ENCODE measurements at regions not wholly inside any gene's neighbourhood (a gene's known extent, or its start where the extent isn't known, plus 50 kb on each side); places are given as distances from the start of the nearest gene placed in this dataset.

DNA sequence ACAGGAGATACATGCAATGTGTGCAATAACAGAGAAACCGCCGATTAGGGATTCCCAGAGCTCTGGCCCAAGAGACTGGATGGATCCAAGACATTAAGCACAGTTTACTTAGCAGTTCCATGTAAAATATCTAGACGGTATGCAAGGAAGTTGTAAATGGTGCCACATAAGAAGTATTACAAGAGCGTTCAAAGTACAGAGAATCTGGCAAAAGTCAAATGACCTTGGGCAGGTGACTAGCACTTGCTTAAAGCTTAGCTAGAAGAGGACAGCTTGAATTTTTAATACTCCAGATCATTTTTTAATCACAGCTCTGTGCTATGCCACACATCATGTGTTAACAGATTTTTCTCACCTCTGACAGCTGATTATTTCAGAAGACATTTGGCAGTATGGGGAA lies 72.3 kb upstream of the TNPO1 start:
- no peaks in the 10 kb centered on the region for H3K36me3 ChIP-seq (ENCODE audit: control insufficient read depth in 2 of 2, insufficient read depth in 1 of 2, low read length in 2 of 2)
- ChIA-PET CTCF (no interaction called here), POLR2A (no interaction called here)
- no peaks in the 10 kb centered on the region for H3K9me3 ChIP-seq (ENCODE audit: control insufficient read depth, insufficient read depth, low read depth, low read length)
- no peaks in the 10 kb centered on the region for H3K4me1 ChIP-seq (ENCODE audit: control insufficient read depth, insufficient read depth, low read length)
- H3K27ac ChIP-seq (ENCODE audit: extremely low read depth, low read depth, low read length) = no peak overlapping the region
- TF ChIP-seq ZFHX2 (tag by site-specific recombination; conservative IDR thresholded peaks at IDR 0.05) = no peak
- no peak for TF ChIP-seq IKZF3 (tag by site-specific recombination; IDR thresholded peaks at IDR 0.05)
- no peak for TF ChIP-seq OSR2 (tag by site-specific recombination; IDR thresholded peaks at IDR 0.05)
- TF ChIP-seq, protein P1, sequence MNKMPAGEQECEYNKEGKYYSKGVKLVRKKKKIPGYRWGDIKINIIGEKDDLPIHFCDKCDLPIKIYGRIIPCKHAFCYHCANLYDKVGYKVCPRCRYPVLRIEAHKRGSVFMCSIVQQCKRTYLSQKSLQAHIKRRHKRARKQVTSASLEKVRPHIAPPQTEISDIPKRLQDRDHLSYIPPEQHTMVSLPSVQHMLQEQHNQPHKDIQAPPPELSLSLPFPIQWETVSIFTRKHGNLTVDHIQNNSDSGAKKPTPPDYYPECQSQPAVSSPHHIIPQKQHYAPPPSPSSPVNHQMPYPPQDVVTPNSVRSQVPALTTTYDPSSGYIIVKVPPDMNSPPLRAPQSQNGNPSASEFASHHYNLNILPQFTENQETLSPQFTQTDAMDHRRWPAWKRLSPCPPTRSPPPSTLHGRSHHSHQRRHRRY (tag by site-specific recombination; IDR thresholded peaks at IDR 0.05) = no peak
- TF ChIP-seq, protein P2, sequence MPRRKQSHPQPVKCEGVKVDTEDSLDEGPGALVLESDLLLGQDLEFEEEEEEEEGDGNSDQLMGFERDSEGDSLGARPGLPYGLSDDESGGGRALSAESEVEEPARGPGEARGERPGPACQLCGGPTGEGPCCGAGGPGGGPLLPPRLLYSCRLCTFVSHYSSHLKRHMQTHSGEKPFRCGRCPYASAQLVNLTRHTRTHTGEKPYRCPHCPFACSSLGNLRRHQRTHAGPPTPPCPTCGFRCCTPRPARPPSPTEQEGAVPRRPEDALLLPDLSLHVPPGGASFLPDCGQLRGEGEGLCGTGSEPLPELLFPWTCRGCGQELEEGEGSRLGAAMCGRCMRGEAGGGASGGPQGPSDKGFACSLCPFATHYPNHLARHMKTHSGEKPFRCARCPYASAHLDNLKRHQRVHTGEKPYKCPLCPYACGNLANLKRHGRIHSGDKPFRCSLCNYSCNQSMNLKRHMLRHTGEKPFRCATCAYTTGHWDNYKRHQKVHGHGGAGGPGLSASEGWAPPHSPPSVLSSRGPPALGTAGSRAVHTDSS (tag by site-specific recombination; IDR thresholded peaks at IDR 0.05) = no peak
- no peak for TF ChIP-seq WT1 (tag by site-specific recombination; IDR thresholded peaks at IDR 0.05)
- TF ChIP-seq ZNF266 (tag by site-specific recombination; IDR thresholded peaks at IDR 0.05; ENCODE audit: low read depth) = no peak
- TF ChIP-seq BCL11A (tag by site-specific recombination; IDR thresholded peaks at IDR 0.05; ENCODE audit: low read depth) = no peak
- no peak for TF ChIP-seq ZNF623 (tag by site-specific recombination; IDR thresholded peaks at IDR 0.05)
- no peak for TF ChIP-seq ZNF48 (tag by site-specific recombination; IDR thresholded peaks at IDR 0.05)
- TF ChIP-seq ZNF558 (tag by site-specific recombination; IDR thresholded peaks at IDR 0.05) = no peak
- TF ChIP-seq FEZF1 (tag by site-specific recombination; IDR thresholded peaks at IDR 0.05) = no peak
- TF ChIP-seq ZNF792 (tag by site-specific recombination; IDR thresholded peaks at IDR 0.05) = no peak
- TF ChIP-seq YY1 (tag by site-specific recombination; IDR thresholded peaks at IDR 0.05) = no peak
- TF ChIP-seq ZNF76 (tag by site-specific recombination; IDR thresholded peaks at IDR 0.05; ENCODE audit: borderline replicate concordance, low read depth) = no peak
- no peak for TF ChIP-seq GLIS2 (tag by site-specific recombination; IDR thresholded peaks at IDR 0.05)
- no peak for TF ChIP-seq ZNF530 (tag by site-specific recombination; IDR thresholded peaks at IDR 0.05; ENCODE audit: low read depth)
- no peak for TF ChIP-seq ZSCAN16 (tag by site-specific recombination; IDR thresholded peaks at IDR 0.05)
- no peak for TF ChIP-seq ZBTB20 (tag by site-specific recombination; IDR thresholded peaks at IDR 0.05)
- no peak overlapping the region for H3K4me3 ChIP-seq (ENCODE audit: low read depth, low read length)

DNA sequence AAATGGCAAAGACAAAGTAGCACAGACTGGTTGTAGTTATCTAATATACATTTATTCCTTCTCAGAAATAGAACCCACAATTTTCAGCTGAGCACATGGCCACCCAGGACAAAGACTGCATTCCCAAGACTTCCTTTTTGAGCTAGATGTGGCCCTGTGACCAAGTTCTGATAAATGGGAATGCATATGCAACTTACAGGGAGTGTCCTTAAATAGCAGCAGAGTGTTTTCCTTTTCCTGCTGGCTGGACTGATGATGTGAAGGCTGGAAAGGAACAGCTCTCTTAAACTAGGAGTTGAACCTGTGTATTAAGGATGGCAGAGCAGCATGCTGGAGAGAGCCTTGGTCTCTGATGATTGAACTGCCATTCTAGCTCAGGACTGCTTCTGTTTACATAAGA lies 74.7 kb upstream of the TNPO1 start:
- H3K27ac ChIP-seq (ENCODE audit: extremely low read depth, low read depth, low read length) = no peak overlapping the region
- CTCF ChIA-PET = interaction anchor here (1.7 kb wide), 1 partner anchor 131 kb away, joined by 7 read pairs; no protein-coding TSS in a partner anchor
- no peaks in the 10 kb centered on the region for H3K36me3 ChIP-seq (ENCODE audit: control insufficient read depth in 2 of 2, insufficient read depth in 1 of 2, low read length in 2 of 2)
- POLR2A ChIA-PET = no interaction called here
- H3K4me3 ChIP-seq (ENCODE audit: low read depth, low read length) = no peak overlapping the region
- H3K9me3 ChIP-seq (ENCODE audit: control insufficient read depth, insufficient read depth, low read depth, low read length) = no peaks in the 10 kb centered on the region
- no peaks in the 10 kb centered on the region for H3K4me1 ChIP-seq (ENCODE audit: control insufficient read depth, insufficient read depth, low read length)
- TF ChIP-seq ZNF624 (tag by site-specific recombination; IDR thresholded peaks at IDR 0.05) (no peak), ZNF114 (tag by site-specific recombination; IDR thresholded peaks at IDR 0.05) (no peak), ZNF560 (tag by site-specific recombination; IDR thresholded peaks at IDR 0.05; ENCODE audit: borderline replicate concordance) (no peak), ZSCAN30 (tag by site-specific recombination; IDR thresholded peaks at IDR 0.05) (no peak), FEZF1 (tag by site-specific recombination; IDR thresholded peaks at IDR 0.05) (no peak), ZNF292 (tag by site-specific recombination; IDR thresholded peaks at IDR 0.05; ENCODE audit: borderline replicate concordance, low read depth) (no peak), ZNF626 (tag by site-specific recombination; IDR thresholded peaks at IDR 0.05) (no peak), KLF7 (tag by site-specific recombination; IDR thresholded peaks at IDR 0.05; ENCODE audit: borderline replicate concordance) (no peak), ZNF544 (tag by site-specific recombination; IDR thresholded peaks at IDR 0.05) (no peak), ZNF677 (tag by site-specific recombination; IDR thresholded peaks at IDR 0.05) (no peak), ZNF214 (tag by site-specific recombination; IDR thresholded peaks at IDR 0.05; ENCODE audit: borderline replicate concordance) (no peak)
- TF ChIP-seq, protein P3, sequence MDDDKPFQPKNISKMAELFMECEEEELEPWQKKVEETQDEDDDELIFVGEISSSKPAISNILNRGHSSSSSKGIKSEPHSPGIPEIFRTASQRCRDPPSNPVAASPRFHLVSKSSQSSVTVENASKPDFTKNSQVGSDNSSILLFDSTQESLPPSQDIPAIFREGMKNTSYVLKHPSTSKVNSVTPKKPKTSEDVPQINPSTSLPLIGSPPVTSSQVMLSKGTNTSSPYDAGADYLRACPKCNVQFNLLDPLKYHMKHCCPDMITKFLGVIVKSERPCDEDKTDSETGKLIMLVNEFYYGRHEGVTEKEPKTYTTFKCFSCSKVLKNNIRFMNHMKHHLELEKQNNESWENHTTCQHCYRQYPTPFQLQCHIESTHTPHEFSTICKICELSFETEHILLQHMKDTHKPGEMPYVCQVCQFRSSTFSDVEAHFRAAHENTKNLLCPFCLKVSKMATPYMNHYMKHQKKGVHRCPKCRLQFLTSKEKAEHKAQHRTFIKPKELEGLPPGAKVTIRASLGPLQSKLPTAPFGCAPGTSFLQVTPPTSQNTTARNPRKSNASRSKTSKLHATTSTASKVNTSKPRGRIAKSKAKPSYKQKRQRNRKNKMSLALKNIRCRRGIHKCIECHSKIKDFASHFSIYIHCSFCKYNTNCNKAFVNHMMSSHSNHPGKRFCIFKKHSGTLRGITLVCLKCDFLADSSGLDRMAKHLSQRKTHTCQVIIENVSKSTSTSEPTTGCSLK (tag by site-specific recombination; IDR thresholded peaks at IDR 0.05) = no peak
- TF ChIP-seq, protein P4, sequence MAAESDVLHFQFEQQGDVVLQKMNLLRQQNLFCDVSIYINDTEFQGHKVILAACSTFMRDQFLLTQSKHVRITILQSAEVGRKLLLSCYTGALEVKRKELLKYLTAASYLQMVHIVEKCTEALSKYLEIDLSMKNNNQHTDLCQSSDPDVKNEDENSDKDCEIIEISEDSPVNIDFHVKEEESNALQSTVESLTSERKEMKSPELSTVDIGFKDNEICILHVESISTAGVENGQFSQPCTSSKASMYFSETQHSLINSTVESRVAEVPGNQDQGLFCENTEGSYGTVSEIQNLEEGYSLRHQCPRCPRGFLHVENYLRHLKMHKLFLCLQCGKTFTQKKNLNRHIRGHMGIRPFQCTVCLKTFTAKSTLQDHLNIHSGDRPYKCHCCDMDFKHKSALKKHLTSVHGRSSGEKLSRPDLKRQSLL (tag by site-specific recombination; IDR thresholded peaks at IDR 0.05) = no peak
- TF ChIP-seq, protein P5, sequence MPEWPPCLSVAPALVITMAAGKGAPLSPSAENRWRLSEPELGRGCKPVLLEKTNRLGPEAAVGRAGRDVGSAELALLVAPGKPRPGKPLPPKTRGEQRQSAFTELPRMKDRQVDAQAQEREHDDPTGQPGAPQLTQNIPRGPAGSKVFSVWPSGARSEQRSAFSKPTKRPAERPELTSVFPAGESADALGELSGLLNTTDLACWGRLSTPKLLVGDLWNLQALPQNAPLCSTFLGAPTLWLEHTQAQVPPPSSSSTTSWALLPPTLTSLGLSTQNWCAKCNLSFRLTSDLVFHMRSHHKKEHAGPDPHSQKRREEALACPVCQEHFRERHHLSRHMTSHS (tag by site-specific recombination; IDR thresholded peaks at IDR 0.05) = no peak

Measured in HEK293 (cell line).